OCI-LY3 (cell line): ENCODE measurements at regions not wholly inside any gene's neighbourhood (a gene's known extent, or its start where the extent isn't known, plus 50 kb on each side); places are given as distances from the start of the nearest gene placed in this dataset.

Experiments used
- H2AFZ ChIP-seq: fragments of 200-600, 300-600 bp; shearing (Covaris generic); 2 replicates; pipeline ENCODE4 v1.6.0; 2014; ENCODE audit warnings: antibody characterized with exemption, low read depth, low read length
- H3K27ac ChIP-seq: fragments of 200-600, 300-600 bp; sonication (generic); 2 replicates; pipeline ENCODE4 v1.5.1; 2014; ENCODE audit warnings: mild to moderate bottlenecking, low read length, moderate library complexity, mixed read lengths
- H3K27me3 ChIP-seq: fragments of 200-600, 300-600 bp; sonication (generic); 2 replicates; pipeline ENCODE4 v1.6.1; 2014; ENCODE audit warnings: low read depth, low read length, mixed read lengths
- H3K36me3 ChIP-seq: fragments of 200-600, 300-600 bp; sonication (generic); replicated peaks from 2 replicates; pipeline ENCODE3; 2014; ENCODE audit warnings: low read depth, low read length, mixed read lengths
- H3K4me1 ChIP-seq: fragments of 300-600, 200-600 bp; sonication (generic); 2 replicates; pipeline ENCODE4 v1.6.1; 2014; ENCODE audit warnings: low read length, mixed read lengths
- H3K4me2 ChIP-seq: fragments of 200-600, 300-600 bp; sonication (generic); 2 replicates; pipeline ENCODE4 v1.6.1; 2014; ENCODE audit warnings: low read length, mixed read lengths
- H3K4me3 ChIP-seq: fragments of 300-600, 200-600 bp; sonication (generic); 2 replicates; pipeline ENCODE4 v1.5.1; 2014; ENCODE audit warnings: antibody characterized with exemption, mild to moderate bottlenecking, low read length, moderate library complexity
- H3K79me2 ChIP-seq: fragments of 300-600, 200-600 bp; shearing (Covaris generic); 2 replicates; pipeline ENCODE4 v1.6.1; 2014; ENCODE audit warnings: mild to moderate bottlenecking, low read length, mixed read lengths
- H3K9ac ChIP-seq: fragments of 300-600, 200-600 bp; shearing (Covaris generic); 2 replicates; pipeline ENCODE4 v1.6.0; 2014; ENCODE audit warnings: mild to moderate bottlenecking, low read length, moderate library complexity
- H3K9me3 ChIP-seq: fragments of 200-600, 300-600 bp; shearing (Covaris generic); 2 replicates; pipeline ENCODE4 v1.6.1; 2014; ENCODE audit warnings: low read length, mixed read lengths; ENCODE audit not compliant: insufficient read depth
- H4K20me1 ChIP-seq: fragments of 200-600, 300-600 bp; sonication (generic); 2 replicates; pipeline ENCODE4 v1.6.1; 2016; ENCODE audit warnings: low read length, mixed read lengths; ENCODE audit not compliant: insufficient read depth
- CTCF ChIP-seq: fragments of 200-600, 300-600 bp; sonication (generic); IDR thresholded peaks from 2 replicates; pipeline ENCODE4 v1.5.1; 2014; ENCODE audit warnings: antibody characterized with exemption, low read length, low read depth
- EZH2phosphoT487 ChIP-seq: fragments of 200-600 bp; shearing (Covaris generic); IDR thresholded peaks from 2 replicates; pipeline ENCODE4 v1.6.1; 2018; ENCODE audit warnings: antibody characterized with exemption, mixed run types, low read depth

DNA sequence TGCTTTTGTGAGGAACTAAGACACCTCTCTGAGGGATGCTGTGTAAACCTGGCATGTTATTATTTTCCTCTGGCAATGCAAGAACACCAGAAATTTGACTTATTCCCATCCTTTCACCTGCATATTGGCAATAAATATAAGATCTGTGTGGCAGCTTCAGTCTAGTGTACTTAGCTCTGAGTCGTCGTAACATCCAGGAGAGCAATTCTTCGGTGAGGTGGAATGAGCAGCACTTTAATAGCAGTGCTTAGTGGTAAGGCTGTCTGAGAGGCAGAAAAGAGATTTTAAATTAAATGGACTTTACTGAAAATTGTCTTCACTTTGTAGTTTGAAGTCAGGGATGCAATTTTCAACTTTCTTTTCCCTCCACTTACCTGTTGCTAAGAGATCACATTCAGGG is 344.9 kb downstream of the PCDH7 start:
- Histone ChIP-seq H3K9me3 (no peaks in the 10 kb centered on the region), H2AFZ (no peak overlapping the region), H3K4me1 (no peaks in the 10 kb centered on the region), H3K4me2 (no peak overlapping the region), H3K27ac (no peak overlapping the region), H3K9ac (no peak overlapping the region), H3K4me3 (no peak overlapping the region), H3K36me3 (no peaks in the 10 kb centered on the region), H3K27me3 (no peaks in the 10 kb centered on the region), H4K20me1 (no peaks in the 10 kb centered on the region), H3K79me2 (no peaks in the 10 kb centered on the region)
- no peak for TF ChIP-seq CTCF
- no peak for TF ChIP-seq EZH2phosphoT487

DNA sequence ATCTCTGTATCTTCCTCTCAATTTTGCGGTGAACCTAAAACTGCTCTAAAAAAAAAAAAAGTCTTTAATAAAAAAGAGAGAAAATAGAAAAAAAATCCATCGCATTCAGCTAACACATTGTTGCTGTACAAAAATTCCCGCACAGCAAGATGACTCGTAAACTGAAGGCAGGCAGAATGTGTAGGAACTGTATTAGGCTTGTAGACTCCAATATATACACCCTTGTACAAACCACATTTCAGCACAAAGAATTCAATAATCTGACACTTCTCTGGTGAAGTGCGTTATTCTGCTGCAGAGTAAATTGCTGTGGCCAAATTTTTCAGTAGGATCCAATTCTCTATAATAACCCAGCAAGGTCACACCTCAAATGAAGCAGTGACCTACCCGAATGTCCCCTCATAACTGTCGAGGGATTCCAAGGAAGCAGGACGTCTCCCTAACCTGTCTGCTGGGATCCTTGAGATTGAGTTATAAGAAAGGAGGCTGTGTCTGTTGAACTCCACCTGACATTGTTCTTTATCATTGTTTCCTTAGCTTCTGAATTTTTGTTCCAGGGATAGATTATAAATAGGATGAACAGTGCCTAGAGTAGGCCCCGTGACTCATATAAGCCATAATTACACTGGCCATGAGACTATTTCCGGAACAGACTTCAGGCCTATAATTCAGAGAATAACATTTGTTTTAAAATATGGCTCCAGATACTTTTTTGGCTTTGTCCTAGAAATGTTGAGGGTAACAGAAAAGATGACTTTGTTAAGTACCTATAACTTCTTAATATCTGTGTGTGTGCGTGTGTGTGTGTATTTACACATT is 348.3 kb downstream of the PCDH7 start:
- no peaks in the 10 kb centered on the region for H3K36me3 ChIP-seq

GRCh38 chr4:31069151-31069550 is 349.0 kb downstream of the PCDH7 start:
- Histone ChIP-seq H3K4me1 (no peaks in the 10 kb centered on the region), H3K4me2 (no peak overlapping the region), H2AFZ (no peak overlapping the region), H3K27ac (no peak overlapping the region), H3K9me3 (no peaks in the 10 kb centered on the region), H3K36me3 (no peaks in the 10 kb centered on the region), H3K79me2 (no peaks in the 10 kb centered on the region), H3K4me3 (no peak overlapping the region), H4K20me1 (no peaks in the 10 kb centered on the region), H3K27me3 (no peaks in the 10 kb centered on the region), H3K9ac (no peak overlapping the region)
- TF ChIP-seq EZH2phosphoT487 (no peak), CTCF (no peak)

More for the DNA sequence above, 348.3 kb downstream of the PCDH7 start:
- Histone ChIP-seq H3K4me3 (no peak overlapping the region), H3K4me1 (no peaks in the 10 kb centered on the region), H2AFZ (no peak overlapping the region), H4K20me1 (no peaks in the 10 kb centered on the region), H3K79me2 (no peaks in the 10 kb centered on the region), H3K4me2 (no peak overlapping the region), H3K9me3 (no peaks in the 10 kb centered on the region), H3K27me3 (no peaks in the 10 kb centered on the region), H3K9ac (no peak overlapping the region), H3K27ac (no peak overlapping the region)
- TF ChIP-seq EZH2phosphoT487 (no peak), CTCF (no peak)

DNA sequence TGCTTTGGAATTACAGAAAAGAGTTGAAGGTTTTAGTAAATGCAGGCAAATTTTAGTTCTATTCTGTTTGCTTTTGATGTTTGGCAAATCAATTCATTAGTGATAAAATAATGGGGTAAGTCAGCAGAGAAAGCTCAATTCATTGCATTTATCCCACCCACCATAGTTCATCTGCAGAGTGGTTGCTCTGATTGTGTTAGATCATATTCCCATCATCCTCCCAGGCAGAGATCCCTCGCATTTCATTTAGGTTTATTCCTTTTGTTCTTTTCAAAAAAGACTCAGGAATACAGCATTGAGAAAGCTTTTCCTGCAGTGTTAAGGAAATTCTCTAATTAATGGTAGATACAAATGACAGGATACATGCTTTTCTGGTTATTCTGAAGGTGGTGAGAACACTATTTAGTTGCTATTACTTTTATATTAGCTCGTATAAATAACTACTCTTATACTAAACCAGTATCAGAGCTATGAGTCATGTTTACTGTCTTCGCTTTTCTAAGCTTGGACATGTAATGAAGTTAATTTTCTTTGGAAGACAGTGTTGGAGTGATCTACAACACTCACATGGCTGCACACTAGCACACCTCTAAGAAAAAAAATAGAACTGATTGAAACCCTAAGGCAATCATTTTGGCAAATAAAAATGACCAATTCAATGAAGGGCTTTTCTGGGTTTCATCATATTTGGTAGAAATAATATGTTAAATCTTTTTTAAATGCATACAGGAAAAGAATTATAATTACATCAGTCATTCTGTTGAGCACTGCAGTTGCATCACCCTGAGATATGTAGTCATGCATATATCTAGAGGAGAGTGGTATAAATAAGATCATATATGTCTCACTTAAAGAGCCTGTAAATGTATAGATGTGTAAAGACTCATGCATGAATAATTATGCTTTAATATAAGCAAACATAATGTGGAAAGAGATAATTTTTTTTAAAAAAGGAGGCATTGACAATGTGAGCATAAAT is 351.6 kb downstream of the PCDH7 start:
- H3K4me1 ChIP-seq = no peaks in the 10 kb centered on the region
- H2AFZ ChIP-seq = no peak overlapping the region
- no peaks in the 10 kb centered on the region for H3K79me2 ChIP-seq
- H3K36me3 ChIP-seq = no peaks in the 10 kb centered on the region
- no peak overlapping the region for H3K4me3 ChIP-seq
- TF ChIP-seq CTCF (no peak), EZH2phosphoT487 (no peak)
- no peak overlapping the region for H3K9ac ChIP-seq
- H4K20me1 ChIP-seq = no peaks in the 10 kb centered on the region
- no peaks in the 10 kb centered on the region for H3K27me3 ChIP-seq
- H3K27ac ChIP-seq = no peak overlapping the region
- H3K4me2 ChIP-seq = no peak overlapping the region
- no peaks in the 10 kb centered on the region for H3K9me3 ChIP-seq
